ENCODE measurements at regions not wholly inside any gene's neighbourhood (a gene's known extent, or its start where the extent isn't known, plus 50 kb on each side); places are given as distances from the start of the nearest gene placed in this dataset.
"Not testable (repeated sequence)": the region's sequence is repeated elsewhere in the genome, so short reads cannot be mapped to it uniquely, and the experiment has no call there.

- DNase-seq = no peak
These were observed 559.6 kb upstream of the EPHA5 start for GRCh38 chr4:66229885-66230284.

GRCh38 chr4:66225539-66225938, 555.2 kb upstream of the EPHA5 start:
- DNase-seq = no peak

- no peak for DNase-seq
These were observed 552.9 kb upstream of the EPHA5 start for GRCh38 chr4:66223068-66223703.

GRCh38 chr4:66219401-66219800, 549.1 kb upstream of the EPHA5 start:
- no peak for DNase-seq

GRCh38 chr4:66216252-66216651, 546.0 kb upstream of the EPHA5 start:
- DNase-seq = no peak

- DNase-seq = no peak
These were observed 542.2 kb upstream of the EPHA5 start for GRCh38 chr4:66212489-66212888.

GRCh38 chr4:66204534-66205247, 534.4 kb upstream of the EPHA5 start:
- DNase-seq = no peak

GRCh38 chr4:66202870-66203269, 532.6 kb upstream of the EPHA5 start:
- no peak for DNase-seq

- no peak for DNase-seq
These were observed 527.2 kb upstream of the EPHA5 start for GRCh38 chr4:66197451-66197850.

- no peak for DNase-seq
These were observed 523.2 kb upstream of the EPHA5 start for GRCh38 chr4:66193487-66193886.

- DNase-seq = no peak
These were observed 517.0 kb upstream of the EPHA5 start for GRCh38 chr4:66187175-66187720.

GRCh38 chr4:66186095-66186494, 515.8 kb upstream of the EPHA5 start:
- DNase-seq = no peak

GRCh38 chr4:66182636-66183035, 512.3 kb upstream of the EPHA5 start:
- no peak for DNase-seq

GRCh38 chr4:66178906-66179305, 508.6 kb upstream of the EPHA5 start:
- DNase-seq = no peak

GRCh38 chr4:66169341-66169740, 499.1 kb upstream of the EPHA5 start:
- DNase-seq = no peak

GRCh38 chr4:66164869-66165268, 494.6 kb upstream of the EPHA5 start:
- no peak for DNase-seq

- no peak for DNase-seq
These were observed 490.3 kb upstream of the EPHA5 start for GRCh38 chr4:66160606-66161005.

- no peak for DNase-seq
These were observed 487.3 kb upstream of the EPHA5 start for GRCh38 chr4:66157594-66157993.

- DNase-seq = no peak
These were observed 459.8 kb upstream of the EPHA5 start for GRCh38 chr4:66130042-66130441.

GRCh38 chr4:66123831-66124413, 453.6 kb upstream of the EPHA5 start:
- DNase-seq = no peak

GRCh38 chr4:66123190-66123589, 452.9 kb upstream of the EPHA5 start:
- DNase-seq = no peak

- not testable (repeated sequence) for DNase-seq
These were observed 444.9 kb upstream of the EPHA5 start for GRCh38 chr4:66115231-66115630.

GRCh38 chr4:66108898-66109297, 438.6 kb upstream of the EPHA5 start:
- DNase-seq = no peak

- DNase-seq = no peak
These were observed 426.9 kb upstream of the EPHA5 start for GRCh38 chr4:66097218-66097617.

Data from inflammatory macrophage treated with lipopolysaccharide for 4 hours (primary cell).